Activated CD8-positive, alpha-beta memory T cell treated with anti-CD3 and anti-CD28 coated beads for 4 hours (primary cell): ENCODE measurements at regions not wholly inside any gene's neighbourhood (a gene's known extent, or its start where the extent isn't known, plus 50 kb on each side); places are given as distances from the start of the nearest gene placed in this dataset.
"Not testable (repeated sequence)": the region's sequence is repeated elsewhere in the genome, so short reads cannot be mapped to it uniquely, and the experiment has no call there.

ENCODE experiments used
- DNase-seq, 2 donors: peaks; one replicate each; pipeline ENCODE4 v3.0.0-alpha.2; 2020; ENCODE audit warnings: low read depth in 2 of 2

DNA sequence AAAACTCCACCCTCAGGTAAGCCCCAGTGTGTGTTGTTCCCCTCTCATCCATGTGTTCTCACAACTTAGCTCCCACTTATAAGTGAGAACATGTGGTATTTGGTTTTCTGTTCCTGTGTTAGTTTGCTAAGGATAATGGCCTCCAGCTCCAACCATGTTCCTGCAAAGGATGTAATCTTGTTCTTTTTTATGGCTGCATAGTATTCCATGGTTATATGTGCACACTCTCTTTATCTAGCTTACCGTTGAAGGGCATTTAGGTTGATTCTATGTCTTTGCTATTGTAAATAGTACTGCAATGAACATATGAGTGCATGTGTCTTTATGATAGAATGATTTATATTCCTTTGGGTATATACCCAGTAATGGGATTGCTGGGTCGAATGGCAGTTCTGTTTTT is 124.4 kb upstream of the RANBP3L start:
- DNase-seq: not testable (repeated sequence)

DNA sequence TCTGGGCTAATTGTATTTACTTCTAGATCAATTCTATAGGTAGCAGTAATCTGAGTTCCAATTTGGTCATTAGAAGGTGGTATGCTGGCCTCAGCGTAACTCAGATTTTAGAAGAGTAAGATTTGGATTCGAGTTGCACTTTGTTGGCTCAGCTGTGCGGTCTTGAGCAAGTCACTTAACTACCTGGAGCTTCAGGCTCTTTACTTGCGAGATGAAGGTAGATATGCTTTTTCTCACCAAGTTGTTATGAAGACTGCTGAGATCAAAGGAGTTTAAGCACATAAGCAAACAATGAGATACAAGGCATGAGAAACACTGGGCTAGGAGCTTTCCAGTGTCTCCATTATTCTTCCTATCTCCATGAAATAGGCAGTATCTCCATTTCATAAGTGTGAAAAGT is 133.8 kb upstream of the RANBP3L start:
- DNase-seq: no peak

DNA sequence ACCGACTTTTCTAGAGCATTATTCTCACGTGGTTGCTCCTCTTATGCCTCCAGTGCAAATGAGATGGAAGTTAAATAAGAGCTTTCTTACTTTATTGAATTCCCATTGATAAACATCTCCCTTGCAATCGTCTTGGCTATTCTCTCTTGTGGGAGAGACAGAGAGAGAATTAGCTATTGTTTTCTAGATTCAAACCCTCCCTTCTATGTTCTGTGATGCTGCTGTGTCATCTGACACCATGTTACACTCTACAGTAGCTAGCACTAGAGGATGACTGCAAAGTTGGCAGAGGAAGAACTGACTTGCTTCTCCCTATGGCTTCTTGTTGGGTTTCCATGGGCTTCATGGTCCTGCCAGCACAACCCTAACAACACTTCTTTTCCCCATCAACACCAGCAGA is 134.6 kb upstream of the RANBP3L start:
- DNase-seq: no peak

DNA sequence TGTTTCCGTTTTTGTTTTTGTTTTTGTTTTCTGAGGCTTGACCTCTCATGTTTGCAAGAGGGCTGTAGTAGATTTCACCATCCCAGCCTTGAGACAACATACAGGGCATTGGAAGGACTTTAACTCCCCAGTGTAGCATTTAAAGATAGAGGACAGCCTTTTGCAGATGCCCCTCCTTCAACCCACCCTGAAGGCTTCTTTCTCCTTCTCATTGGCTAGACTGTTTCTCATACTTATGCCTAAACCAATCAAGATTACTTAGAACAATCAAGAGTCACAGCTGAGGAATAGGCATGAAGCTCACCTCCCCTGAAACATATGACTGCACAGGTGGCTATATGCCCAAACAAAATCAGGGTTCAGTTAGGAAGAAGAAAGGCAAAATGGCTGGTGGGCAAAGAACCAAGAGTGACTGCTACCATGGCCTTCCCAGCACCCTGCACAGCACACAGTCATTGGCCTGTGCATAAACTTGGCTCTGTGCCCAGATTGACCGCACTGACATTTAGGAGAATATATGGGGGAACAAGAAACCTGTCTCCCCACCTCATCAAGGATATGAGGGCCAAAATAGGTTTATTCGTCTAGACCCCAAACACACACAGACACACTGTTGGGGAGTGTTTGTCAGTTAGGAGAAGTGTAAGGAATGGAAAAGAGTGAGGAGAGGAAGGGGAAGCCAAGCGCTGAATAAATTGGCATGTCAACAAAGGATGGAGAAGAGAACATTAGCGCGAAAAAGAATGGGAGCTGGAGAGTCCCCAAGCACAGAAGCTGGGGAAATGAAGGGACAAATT is 137.3 kb upstream of the RANBP3L start:
- DNase-seq: no peak

DNA sequence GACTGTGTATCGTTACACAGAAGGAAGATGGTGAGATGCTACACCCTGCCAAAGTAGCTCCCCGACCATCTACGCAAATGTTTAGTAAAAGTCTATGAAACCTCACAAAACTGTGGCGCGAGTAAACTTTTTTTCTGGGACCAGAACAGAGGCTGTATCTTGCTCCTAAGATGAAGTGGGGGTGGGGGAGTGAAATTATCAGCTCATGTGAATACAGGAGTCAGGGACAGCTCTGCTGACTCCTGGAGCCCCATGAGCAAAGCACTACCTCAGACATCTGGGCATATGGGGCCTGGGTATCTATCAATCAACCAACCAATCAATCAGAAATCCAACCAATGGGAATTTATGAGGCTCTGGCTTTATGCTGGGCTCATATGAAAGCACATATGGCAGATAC is 138.6 kb upstream of the RANBP3L start:
- DNase-seq: no peak

DNA sequence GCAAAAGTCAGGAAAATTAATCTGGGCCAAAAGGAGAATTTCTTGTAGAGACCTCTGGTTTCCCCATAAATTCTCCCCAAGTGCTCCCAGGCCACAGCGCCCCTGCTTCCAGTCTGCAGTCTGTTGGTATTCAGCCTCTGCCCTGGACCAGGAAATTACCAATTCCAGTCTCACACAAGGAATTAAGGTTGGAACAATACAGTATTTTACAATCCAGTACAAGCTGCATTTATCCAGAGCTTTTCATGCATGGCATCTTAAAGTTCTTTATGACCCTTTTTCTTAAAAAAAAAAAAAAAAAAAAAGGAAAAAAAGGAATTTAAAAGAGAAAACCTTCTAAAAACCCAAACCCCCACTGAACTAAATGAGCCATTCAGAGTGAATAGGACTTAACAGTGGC is 139.6 kb upstream of the RANBP3L start:
- DNase-seq: no peak

DNA sequence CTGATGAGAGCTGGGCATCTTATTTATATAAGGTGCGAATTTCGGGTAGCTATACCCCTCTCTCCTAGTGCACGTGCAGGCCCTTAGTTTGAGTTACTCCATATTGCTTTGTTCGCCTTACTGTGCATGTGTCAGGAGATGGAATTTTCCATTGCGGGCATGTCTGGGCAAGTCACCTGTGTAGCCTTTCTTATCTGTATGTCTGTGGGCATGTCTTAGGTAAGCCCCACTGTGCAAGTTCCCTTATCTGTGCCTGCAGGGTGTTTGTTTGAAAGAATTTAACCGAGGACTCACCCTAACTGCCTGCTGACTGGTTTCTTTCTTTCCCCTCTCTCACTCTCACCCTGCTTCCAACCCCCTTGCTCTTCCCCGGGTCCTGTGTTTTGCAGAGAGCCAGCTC is 140.7 kb upstream of the RANBP3L start:
- no peak for DNase-seq

DNA sequence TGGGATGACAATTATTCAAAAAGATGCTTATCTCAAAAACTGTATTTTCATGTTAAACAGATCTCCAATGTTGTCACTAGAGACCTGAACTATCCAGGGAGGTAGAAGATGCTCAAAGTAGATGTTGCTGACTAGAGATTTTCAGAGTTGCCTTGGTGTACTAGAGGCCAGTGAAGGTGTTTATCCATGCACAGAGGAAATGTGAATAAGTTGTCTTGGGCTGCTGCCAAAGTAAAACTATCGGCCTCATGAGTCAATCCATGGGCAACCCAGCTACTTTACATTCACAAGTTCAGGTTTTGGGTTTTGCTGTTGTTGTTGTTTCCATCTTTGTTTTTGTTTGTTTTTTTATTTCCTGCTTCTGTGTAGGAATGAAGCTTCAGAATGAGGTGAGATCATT is 141.1 kb upstream of the RANBP3L start:
- no peak for DNase-seq

DNA sequence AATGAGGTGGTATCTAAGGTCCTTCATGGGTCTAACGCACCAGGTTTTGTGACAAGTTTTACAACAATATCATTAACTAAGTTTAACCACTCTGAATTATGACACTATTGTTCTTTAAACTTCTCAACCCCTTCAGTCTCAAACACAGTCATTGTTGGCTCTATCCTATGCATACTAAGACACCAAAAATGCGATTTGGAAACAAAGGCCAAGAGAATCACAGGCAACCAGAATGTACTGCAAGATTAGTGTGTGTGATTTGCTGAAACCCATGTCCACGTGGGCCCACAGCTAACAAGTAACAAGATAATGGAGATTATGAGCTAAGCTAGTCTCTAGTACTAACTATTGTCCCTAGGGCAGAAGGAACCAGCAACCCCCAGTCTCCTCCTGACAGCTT is 142.2 kb upstream of the RANBP3L start:
- DNase-seq: no peak

DNA sequence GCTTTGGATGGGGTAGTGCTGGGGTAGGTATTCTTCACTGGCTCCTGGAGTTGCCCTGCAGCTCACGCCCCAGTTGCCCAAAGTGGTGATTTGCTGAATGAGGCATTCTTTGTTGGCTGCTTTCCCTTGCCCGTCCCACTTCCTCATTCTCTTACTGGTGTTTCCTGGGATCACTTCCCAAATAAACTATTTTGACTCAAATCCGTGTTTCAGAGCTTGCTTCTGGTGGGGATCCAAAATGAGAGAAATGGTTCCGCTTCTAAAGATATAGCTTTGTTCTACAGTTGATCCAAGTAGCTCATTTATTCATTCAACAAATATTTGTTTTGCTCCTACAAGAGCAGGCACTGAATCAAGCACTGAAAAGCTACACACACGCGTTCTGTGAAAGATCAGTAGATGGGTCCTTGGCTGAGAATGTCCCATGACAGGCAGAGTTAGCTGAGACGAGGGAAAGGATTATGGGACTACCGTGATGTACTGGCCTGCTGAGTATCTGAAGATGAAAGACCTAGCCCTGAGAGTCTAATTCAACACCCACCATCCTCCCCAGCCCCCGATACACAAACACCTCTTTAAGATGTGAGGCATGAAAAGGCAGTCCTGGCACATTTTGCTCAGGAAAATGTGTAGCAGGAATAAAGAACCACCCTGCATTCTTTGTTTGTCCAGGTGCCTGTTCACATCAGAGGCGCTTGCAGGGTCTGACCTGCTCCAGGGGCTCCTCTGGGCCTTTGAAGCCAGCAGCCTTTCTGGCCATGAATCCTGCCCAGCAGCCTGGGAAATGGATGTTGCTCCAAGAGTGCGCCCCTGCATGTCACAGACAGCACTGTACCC is 143.1 kb upstream of the RANBP3L start:
- no peak for DNase-seq

DNA sequence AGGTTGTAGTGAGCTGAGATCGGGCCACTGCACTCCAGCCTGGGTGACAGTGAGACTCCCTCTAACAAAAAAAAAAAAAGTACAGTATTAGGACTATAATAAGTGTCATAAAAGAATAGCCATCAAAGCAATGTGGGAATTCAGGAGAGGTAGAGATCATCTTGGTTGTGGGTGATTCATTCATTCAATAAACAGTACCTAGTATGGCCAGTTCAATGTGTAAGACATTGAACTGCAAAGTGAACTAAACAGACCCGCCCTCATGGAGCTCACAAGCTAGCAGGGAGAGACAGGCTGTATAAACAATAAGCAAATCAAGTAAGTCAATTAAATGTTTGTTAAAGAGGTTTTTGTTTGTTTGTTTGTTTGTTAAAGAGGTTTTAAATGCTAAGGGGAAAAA is 146.1 kb upstream of the RANBP3L start:
- no peak for DNase-seq

DNA sequence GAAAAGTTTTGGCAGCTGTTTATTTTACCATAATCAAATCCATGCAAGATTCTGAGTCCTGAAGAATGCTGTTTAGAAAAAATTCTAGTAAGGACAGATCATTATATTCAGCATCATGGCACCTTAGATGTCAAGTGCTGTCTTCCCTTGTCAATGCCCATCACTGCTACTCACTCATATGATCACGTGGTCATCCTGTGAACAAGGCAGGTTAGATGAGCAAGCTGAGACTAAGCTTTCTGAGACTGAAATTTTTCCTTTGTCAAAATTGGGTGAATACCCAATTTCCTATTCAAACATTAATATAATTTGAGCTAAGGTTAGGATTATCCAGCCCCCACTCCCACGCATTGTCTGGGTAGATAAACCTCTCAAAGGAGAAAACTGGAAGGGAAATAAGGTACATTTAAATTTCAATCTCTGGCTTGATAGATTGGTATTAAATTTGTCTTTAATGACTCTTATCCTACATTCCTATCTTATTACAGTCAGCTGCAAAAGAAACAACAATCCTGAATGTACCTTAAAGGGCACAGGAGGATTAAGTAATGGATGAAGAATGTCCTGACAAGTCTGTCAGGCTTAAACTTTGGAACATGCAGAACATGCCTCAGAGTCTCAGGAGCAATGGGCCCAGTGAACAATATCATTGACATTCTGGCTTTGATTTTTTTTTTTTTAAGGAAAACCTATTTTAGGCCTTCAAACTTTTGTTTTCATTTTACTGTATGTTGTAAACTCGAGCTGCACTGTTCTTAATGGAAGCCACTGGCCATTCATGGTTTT is 148.7 kb upstream of the RANBP3L start:
- DNase-seq: no peak

DNA sequence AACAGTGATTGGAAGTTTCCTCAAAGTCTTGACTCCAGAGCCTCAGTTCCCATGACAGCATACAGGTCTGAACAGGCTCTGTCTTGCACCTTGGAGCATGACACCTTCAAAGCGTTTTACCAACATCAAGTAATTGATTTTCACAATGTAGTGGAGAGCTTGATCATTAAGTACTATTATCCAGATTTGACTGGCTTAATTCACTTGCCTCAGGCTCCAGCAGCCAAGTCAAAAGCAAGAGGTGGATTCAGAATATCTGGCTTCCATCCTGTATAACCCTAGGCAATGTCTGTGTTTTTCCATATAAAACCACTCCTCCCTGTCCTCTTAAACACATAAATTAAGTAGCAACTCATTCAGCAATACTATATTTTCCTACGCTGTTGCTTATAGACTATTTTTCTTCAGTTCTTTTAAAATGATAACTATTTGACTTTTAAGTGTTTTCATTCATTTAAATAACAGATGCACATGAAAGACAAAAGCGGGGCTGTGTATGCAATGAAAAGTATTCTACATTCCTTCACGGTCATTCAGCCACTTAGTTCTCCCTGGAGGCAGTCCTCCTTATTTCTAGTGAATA is 150.8 kb upstream of the RANBP3L start:
- DNase-seq: no peak

DNA sequence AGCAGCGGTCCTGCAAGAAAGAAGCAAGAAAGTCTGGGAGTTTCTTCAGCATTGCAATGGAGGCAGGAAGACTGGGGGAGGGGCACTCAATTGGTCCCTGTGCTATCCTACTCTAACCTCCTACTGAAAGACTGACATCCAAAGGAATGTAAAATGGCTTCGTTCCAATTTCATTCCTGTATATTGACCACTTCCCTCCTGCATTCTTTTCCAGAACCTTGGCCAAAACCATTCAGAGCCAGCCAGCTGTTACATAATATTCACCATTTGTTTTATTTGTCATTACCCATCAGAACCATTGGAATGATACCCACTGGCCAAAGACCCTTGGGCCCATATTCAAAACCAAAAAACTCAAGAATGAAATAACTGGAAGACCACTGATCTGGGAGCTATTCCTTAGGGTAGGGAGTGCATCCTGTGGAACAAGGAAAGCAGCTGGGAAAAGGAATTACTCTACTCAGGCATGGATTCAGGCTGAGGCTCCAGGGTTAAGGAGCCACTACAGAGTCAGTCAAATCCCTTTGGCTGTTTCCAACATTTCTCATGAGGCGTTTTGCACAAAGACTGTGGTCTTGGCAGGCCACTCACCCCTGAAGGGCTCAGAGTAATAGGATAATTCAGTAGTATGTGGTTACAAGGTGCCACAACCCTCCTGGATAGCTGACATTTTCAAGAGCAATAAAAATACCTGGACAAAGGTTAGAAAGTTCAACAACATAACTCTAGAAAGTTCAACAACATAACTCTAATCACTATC is 148.7 kb upstream of the SLC1A3 start:
- no peak for DNase-seq

DNA sequence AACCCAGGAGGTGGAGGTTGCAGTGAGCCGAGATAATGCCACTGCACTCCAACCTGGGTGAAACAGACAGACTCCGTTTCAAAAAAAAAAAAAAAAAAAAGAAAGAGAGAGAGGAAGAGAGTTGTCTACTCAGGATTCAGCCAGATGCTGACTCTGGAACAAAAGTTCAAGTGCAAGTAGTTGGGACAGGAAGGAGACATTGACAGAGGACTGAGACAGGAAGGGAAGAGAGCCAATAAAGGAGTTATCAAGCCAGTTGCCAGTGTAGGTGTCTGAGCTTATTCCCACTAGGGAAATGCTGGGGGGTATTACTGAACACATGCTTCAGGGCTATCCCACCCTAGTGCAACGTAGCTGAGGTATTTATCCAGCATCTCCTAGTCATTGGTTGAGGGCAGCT is 147.7 kb upstream of the SLC1A3 start:
- DNase-seq: no peak

DNA sequence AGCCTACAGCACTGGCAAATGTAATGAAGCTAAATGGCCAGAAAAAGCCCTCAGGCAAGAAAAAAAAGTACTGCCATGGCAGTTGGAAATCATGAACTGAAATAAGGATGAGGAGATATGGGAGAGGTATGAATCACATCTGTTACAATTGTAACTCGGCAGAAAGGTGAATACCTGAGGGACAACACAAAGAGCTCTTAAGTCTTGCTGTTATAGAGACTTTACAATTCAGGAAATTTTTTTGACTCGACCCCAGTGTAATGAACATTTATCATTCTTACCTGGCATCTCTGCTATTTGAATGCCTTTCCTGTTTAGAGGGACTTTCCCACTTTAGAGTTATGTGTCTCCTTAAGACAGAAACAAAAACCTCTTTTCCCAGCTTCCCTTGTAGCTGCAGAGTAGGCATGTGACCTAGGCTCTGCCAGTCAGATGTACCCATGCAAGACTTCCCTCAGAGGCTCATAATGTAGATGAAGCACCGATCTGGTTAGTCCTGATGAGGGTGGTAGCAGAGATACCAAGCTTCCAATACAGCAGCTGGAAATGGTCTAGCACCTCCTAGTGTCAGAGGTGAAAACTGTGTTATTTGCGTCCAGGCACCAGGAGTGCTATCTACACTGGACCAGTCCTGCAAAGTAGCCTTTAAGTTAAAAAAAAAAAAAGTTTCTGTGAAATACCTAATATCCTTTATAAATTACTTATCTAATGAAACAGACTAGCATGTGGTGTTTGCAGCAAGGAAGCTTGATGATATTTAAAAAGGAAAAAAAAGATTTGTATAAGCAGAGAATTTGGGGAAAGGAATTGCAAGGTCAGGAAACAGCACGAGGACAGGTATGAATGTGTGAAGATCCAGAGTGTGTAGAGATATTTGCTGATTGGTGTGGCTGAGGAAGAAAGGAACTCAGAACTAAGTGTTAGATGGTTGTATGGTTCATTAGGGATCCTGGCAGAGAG is 146.9 kb upstream of the SLC1A3 start:
- no peak for DNase-seq

DNA sequence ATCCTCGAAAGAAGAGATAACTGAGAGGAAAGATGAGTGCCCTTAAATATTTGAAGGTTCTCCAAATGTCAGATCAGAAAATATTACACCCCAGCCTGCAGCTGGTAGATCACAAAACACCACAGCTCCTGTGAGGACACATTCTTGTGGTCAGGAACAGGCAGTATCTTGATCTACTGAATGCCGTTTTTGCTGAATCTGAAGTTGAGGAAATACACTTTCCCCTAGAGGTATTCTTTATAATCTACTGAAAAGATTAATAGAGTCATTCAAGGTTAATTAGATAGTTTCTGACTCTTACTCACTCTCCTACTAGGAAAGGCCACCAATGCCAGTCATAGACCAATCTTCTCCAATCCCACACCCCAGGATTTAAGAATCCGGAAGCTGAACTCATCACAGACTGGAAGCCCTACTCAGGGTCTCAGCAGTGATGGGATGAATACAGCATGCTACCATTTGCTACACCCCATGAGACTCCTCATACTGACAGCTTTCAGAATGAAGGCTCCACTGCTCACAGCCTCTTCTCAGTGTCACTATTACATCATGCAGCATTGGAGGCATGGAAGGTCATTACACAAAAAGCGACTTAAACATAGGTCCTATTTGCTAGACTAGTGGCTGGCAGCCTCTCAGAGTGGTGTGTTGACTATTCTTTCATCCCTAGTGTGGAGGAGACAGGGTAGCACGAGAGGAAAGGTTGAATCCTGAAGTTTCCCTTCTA is 143.9 kb upstream of the SLC1A3 start:
- DNase-seq: no peak

DNA sequence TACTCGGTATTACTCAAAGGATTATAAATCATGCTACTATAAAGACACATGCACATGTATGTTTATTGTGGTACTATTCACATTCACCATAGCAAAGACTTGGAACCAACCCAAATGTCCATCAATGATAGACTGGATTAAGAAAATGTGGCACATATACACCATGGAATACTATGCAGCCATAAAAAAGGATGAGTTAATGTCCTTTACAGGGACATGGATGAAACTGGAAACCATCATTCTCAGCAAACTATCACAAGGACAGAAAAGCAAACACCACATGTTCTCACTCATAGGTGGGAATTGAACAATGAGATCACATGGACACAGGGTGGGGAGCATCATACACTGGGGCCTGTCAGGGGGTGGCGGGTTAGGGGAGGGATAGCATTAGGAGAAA is 130.5 kb upstream of the SLC1A3 start:
- DNase-seq: not testable (repeated sequence)

DNA sequence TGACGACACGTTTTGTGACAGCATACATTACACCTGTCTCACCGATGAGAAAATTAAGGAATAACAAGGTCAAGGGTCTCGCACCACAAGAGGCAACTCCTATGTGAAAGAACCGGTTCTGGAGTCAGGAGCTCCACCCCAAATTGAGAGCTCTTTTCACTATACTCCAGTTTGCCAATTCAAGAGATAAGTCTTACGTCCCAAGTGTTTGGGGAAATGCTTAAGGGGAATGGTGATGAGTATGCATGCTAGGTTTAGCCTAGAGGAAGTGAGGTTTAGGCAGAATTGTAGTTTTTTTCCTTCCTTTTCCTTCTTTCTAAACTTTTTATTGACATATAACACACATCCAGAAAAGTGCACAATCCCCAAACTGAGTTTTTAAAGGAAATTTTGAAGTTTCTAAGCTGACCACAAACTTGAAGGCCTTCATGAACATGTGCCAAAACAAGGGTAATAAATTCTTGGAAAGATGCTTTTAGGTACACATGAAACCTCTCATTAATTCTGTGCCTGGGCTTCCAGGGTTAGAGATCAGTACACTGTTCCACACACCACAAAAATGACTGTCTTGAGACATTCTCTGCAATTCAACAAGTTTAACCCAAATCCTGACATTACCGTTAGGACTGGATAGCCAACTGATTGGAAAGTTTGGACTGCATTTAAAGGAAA is 127.6 kb upstream of the SLC1A3 start:
- no peak for DNase-seq
